H9 (cell line): ENCODE measurements at regions not wholly inside any gene's neighbourhood (a gene's known extent, or its start where the extent isn't known, plus 50 kb on each side); places are given as distances from the start of the nearest gene placed in this dataset.

Source experiments
- DNase-seq: peaks from one replicate; pipeline ENCODE4 v3.0.0-alpha.2; 2017
- H2AFZ ChIP-seq: one replicate; pipeline ENCODE4 v1.6.1; 2013; ENCODE audit warnings: mild to moderate bottlenecking, low read length, control low read depth, moderate library complexity
- H2AK5ac ChIP-seq: 2 replicates; pipeline ENCODE4 v1.6.1; 2013; ENCODE audit warnings: low read length, control low read depth, mixed read lengths; ENCODE audit not compliant: insufficient read length
- H2BK120ac ChIP-seq: one replicate; pipeline ENCODE4 v1.6.1; 2013; ENCODE audit warnings: low read depth, mild to moderate bottlenecking, low read length, control low read depth, inconsistent platforms; ENCODE audit not compliant: poor library complexity, severe bottlenecking
- H2BK12ac ChIP-seq: 2 replicates; pipeline ENCODE4 v1.6.1; 2013; ENCODE audit warnings: low read length, control low read depth, mixed read lengths, low read depth; ENCODE audit not compliant: insufficient read length
- H2BK15ac ChIP-seq: 2 replicates; pipeline ENCODE4 v1.6.1; 2013; ENCODE audit warnings: low read depth, low read length, control low read depth
- H2BK20ac ChIP-seq: one replicate; pipeline ENCODE4 v1.6.1; 2013; ENCODE audit warnings: low read depth, mild to moderate bottlenecking, low read length, control low read depth, inconsistent platforms; ENCODE audit not compliant: poor library complexity, severe bottlenecking
- H2BK5ac ChIP-seq: 2 replicates; pipeline ENCODE4 v1.6.1; 2013; ENCODE audit warnings: low read length, control low read depth, mixed read lengths; ENCODE audit not compliant: insufficient read length
- H3K14ac ChIP-seq: 2 replicates; pipeline ENCODE4 v1.6.1; 2013; ENCODE audit warnings: low read length, control low read depth; ENCODE audit not compliant: insufficient read depth
- H3K18ac ChIP-seq: 2 replicates; pipeline ENCODE4 v1.6.1; 2013; ENCODE audit warnings: low read depth, mild to moderate bottlenecking, mixed read lengths, low read length, control low read depth; ENCODE audit not compliant: insufficient read length
- H3K23ac ChIP-seq: 2 replicates; pipeline ENCODE4 v1.6.1; 2013; ENCODE audit warnings: low read length, control low read depth, mixed read lengths, low read depth; ENCODE audit not compliant: insufficient read length
- H3K23me2 ChIP-seq: 2 replicates; pipeline ENCODE4 v1.6.1; 2013; ENCODE audit warnings: low read depth, mild to moderate bottlenecking, mixed read lengths, low read length, control low read depth; ENCODE audit not compliant: insufficient read length, poor library complexity, severe bottlenecking
- H3K27ac ChIP-seq: 2 replicates; pipeline ENCODE4 v1.5.1; 2013; ENCODE audit warnings: low read length, control low read depth, mixed read lengths, low read depth; ENCODE audit not compliant: insufficient read length
- H3K27me3 ChIP-seq: 2 replicates; pipeline ENCODE4 v1.6.1; 2013; ENCODE audit warnings: low read length, control low read depth, inconsistent platforms; ENCODE audit not compliant: insufficient read depth
- H3K4ac ChIP-seq: 2 replicates; pipeline ENCODE4 v1.6.1; 2013; ENCODE audit warnings: low read depth, mild to moderate bottlenecking, control low read depth, inconsistent platforms, low read length, moderate library complexity
- H3K4me1 ChIP-seq: 2 replicates; pipeline ENCODE4 v1.6.1; 2013; ENCODE audit warnings: low read length, control low read depth, inconsistent platforms; ENCODE audit not compliant: insufficient read depth
- H3K4me2 ChIP-seq: 2 replicates; pipeline ENCODE4 v1.6.1; 2013; ENCODE audit warnings: low read length, control low read depth, mixed read lengths; ENCODE audit not compliant: insufficient read length, insufficient read depth
- H3K56ac ChIP-seq: 2 replicates; pipeline ENCODE4 v1.6.1; 2013; ENCODE audit warnings: low read depth, mild to moderate bottlenecking, mixed read lengths, low read length, control low read depth; ENCODE audit not compliant: insufficient read length
- H3K79me1 ChIP-seq: 2 replicates; pipeline ENCODE4 v1.6.1; 2013; ENCODE audit warnings: low read depth, mild to moderate bottlenecking, moderate library complexity, low read length, control low read depth, inconsistent platforms; ENCODE audit not compliant: insufficient read depth, poor library complexity, severe bottlenecking
- H3K79me2 ChIP-seq: 2 replicates; pipeline ENCODE4 v1.6.1; 2013; ENCODE audit warnings: low read length, control low read depth, inconsistent platforms; ENCODE audit not compliant: insufficient read depth
- H3K9ac ChIP-seq: 2 replicates; pipeline ENCODE4 v1.6.1; 2013; ENCODE audit warnings: low read length, control low read depth, mixed read lengths; ENCODE audit not compliant: insufficient read length; ENCODE audit errors: extremely low read depth
- H3K9me3 ChIP-seq: one replicate; pipeline ENCODE4 v1.6.1; 2013; ENCODE audit warnings: low read depth, low read length, inconsistent platforms; ENCODE audit not compliant: control insufficient read depth
- H3T11ph ChIP-seq: one replicate; pipeline ENCODE4 v1.6.1; 2013; ENCODE audit warnings: mild to moderate bottlenecking, low read length, control low read depth, inconsistent platforms
- H4K20me1 ChIP-seq: one replicate; pipeline ENCODE4 v1.6.1; 2013; ENCODE audit not compliant: control insufficient read depth, insufficient read length, insufficient read depth
- H4K5ac ChIP-seq: 2 replicates; pipeline ENCODE4 v1.6.1; 2013; ENCODE audit warnings: low read depth, mild to moderate bottlenecking, mixed read lengths, low read length, control low read depth; ENCODE audit not compliant: insufficient read length
- H4K8ac ChIP-seq: replicated peaks from 2 replicates; pipeline ENCODE4 v1.6.1; 2013; ENCODE audit warnings: low read length, control low read depth, mixed read lengths, low read depth; ENCODE audit not compliant: insufficient read length
- H4K91ac ChIP-seq: 2 replicates; pipeline ENCODE4 v1.6.1; 2013; ENCODE audit warnings: low read depth, mild to moderate bottlenecking, moderate library complexity, mixed read lengths, low read length, control low read depth; ENCODE audit not compliant: insufficient read length
- H3K27ac Mint-ChIP-seq, 3 experiments: 2 replicates in 2 of 3; 3 replicates in 1 of 3; pipeline ENCODE4 v1.8.0; 2020 to 2021; ENCODE audit warnings: mixed read lengths in 3 of 3, mild to moderate bottlenecking in 1 of 3, moderate library complexity in 1 of 3
- H3K27me3 Mint-ChIP-seq: 2 replicates; pipeline ENCODE4 v1.8.0; 2021; ENCODE audit warnings: low read depth, mild to moderate bottlenecking, moderate library complexity, mixed read lengths
- H3K36me3 Mint-ChIP-seq, 3 experiments: 2 replicates in 2 of 3; 3 replicates in 1 of 3; pipeline ENCODE4 v1.8.0; 2020 to 2021; ENCODE audit warnings: low read depth in 3 of 3, mixed read lengths in 3 of 3; ENCODE audit not compliant: insufficient read depth in 1 of 3
- H3K4me1 Mint-ChIP-seq, 2 experiments: 2 replicates each; pipeline ENCODE4 v1.8.0; 2020; ENCODE audit warnings: mixed read lengths in 2 of 2
- H3K4me3 Mint-ChIP-seq, 2 experiments: 2 replicates in 1 of 2; 3 replicates in 1 of 2; pipeline ENCODE4 v1.8.0; 2020 to 2021; ENCODE audit warnings: mild to moderate bottlenecking in 2 of 2, mixed read lengths in 2 of 2, moderate library complexity in 1 of 2
- H3K9me3 Mint-ChIP-seq, 2 experiments: 2 replicates in 1 of 2; 3 replicates in 1 of 2; pipeline ENCODE4 v1.8.0; 2020; ENCODE audit warnings: mild to moderate bottlenecking in 2 of 2, mixed read lengths in 2 of 2, moderate library complexity in 1 of 2
- WGBS: extraction: QIAGEN DNeasy Blood & Tissue Kit; methylation state at CpG from one replicate; pipeline ENCODE4 v1.1.7; 2013; ENCODE audit warnings: missing lambda C conversion rate, low lambda C conversion rate, mixed read lengths; ENCODE audit not compliant: insufficient read length; ENCODE audit errors: extremely low coverage; 5-methylcytosine and 5-hydroxymethylcytosine counted together
- TF ChIP-seq, protein P1 (sequence below): fragments of 200-600 bp; sonication (generic); conservative IDR thresholded peaks from 3 replicates; pipeline ENCODE4 v1.8.0; 2021; ENCODE audit warnings: antibody characterized with exemption, mild to moderate bottlenecking

DNA sequence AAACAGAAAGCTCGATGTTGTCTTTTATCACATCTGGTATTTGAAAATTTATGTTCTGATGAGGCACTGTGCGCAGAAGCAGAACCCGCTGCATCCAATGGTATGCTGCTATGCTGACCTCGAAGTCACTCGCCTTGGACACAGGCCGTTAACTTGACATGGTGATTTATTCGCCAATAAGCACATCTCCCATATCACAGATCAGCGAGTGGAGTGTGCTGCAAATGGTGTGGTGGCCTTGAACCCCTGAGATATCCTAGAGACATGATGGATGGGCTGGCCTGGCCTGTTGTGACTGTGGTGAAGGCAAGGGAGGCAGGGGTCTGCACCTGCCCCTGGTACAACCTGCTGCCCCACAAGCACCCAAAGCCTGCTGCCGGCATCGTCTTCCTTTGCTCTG, 175.4 kb upstream of the FRG1 start:
- H4K91ac ChIP-seq, result no peak overlapping the region
- H3K79me1 ChIP-seq, result no peaks in the 10 kb centered on the region
- no peaks in the 10 kb centered on the region for H4K20me1 ChIP-seq
- H3K23me2 ChIP-seq, result no peaks in the 10 kb centered on the region
- H2AFZ ChIP-seq, result no peak overlapping the region
- H3K56ac ChIP-seq, result no peak overlapping the region
- no CpG with 5 or more reads among the region's 10 CpGs for WGBS
- no peaks in the 10 kb centered on the region for H3K27me3 ChIP-seq
- H2BK20ac ChIP-seq, result no peak overlapping the region
- H3K9me3 ChIP-seq, result peaks cover 5% of the 10 kb centered on the region
- H3K27ac ChIP-seq, result no peak overlapping the region
- no peaks in the 10 kb centered on the region for H3K4me1 ChIP-seq
- H3K9ac ChIP-seq, result no peak overlapping the region
- DNase-seq, result no peak
- Mint-ChIP-seq H3K36me3 (peaks cover 0 to 15% (median 9%) of the 10 kb centered on the region in 3 experiments; a peak in 3 of 7 replicates), H3K9me3 (peaks cover 61 to 89% of the 10 kb centered on the region in 2 experiments), H3K4me3 (no peak overlapping the region), H3K27ac (no peak overlapping the region), H3K4me1 (no peaks in the 10 kb centered on the region), H3K27me3 (no peaks in the 10 kb centered on the region; the same call in none of the 2 replicates)
- H3K23ac ChIP-seq, result no peak overlapping the region
- no peak overlapping the region for H2AK5ac ChIP-seq
- no peak overlapping the region for H3K14ac ChIP-seq
- no peak overlapping the region for H2BK120ac ChIP-seq
- no peak overlapping the region for H3T11ph ChIP-seq
- H3K4ac ChIP-seq, result no peak overlapping the region
- no peak overlapping the region for H3K18ac ChIP-seq
- no peaks in the 10 kb centered on the region for H3K79me2 ChIP-seq
- H2BK12ac ChIP-seq, result no peak overlapping the region
- no peak overlapping the region for H4K5ac ChIP-seq
- no peak overlapping the region for H2BK15ac ChIP-seq
- no peak overlapping the region for H4K8ac ChIP-seq
- H3K4me2 ChIP-seq, result no peak overlapping the region
- TF ChIP-seq, protein P1, sequence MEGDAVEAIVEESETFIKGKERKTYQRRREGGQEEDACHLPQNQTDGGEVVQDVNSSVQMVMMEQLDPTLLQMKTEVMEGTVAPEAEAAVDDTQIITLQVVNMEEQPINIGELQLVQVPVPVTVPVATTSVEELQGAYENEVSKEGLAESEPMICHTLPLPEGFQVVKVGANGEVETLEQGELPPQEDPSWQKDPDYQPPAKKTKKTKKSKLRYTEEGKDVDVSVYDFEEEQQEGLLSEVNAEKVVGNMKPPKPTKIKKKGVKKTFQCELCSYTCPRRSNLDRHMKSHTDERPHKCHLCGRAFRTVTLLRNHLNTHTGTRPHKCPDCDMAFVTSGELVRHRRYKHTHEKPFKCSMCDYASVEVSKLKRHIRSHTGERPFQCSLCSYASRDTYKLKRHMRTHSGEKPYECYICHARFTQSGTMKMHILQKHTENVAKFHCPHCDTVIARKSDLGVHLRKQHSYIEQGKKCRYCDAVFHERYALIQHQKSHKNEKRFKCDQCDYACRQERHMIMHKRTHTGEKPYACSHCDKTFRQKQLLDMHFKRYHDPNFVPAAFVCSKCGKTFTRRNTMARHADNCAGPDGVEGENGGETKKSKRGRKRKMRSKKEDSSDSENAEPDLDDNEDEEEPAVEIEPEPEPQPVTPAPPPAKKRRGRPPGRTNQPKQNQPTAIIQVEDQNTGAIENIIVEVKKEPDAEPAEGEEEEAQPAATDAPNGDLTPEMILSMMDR, result no peak
- H2BK5ac ChIP-seq, result no peak overlapping the region
